Germinal center (tissue), 1 donor: ENCODE measurements at regions not wholly inside any gene's neighbourhood (a gene's known extent, or its start where the extent isn't known, plus 50 kb on each side); places are given as distances from the start of the nearest gene placed in this dataset.

Source experiments
- DNase-seq: peaks from one replicate; pipeline ENCODE4 v3.0.0; 2012; ENCODE audit warnings: mixed read lengths, low spot score

GRCh38 chr10:7478727-7479457 lies 68.1 kb upstream of the SFMBT2 start:
- DNase-seq = no peak

GRCh38 chr10:7477538-7478334 lies 66.9 kb upstream of the SFMBT2 start:
- DNase-seq = peak; percentile 29

- no peak for DNase-seq
These were observed 65.1 kb upstream of the SFMBT2 start for GRCh38 chr10:7475939-7476338.

GRCh38 chr10:7475046-7475911 lies 64.4 kb upstream of the SFMBT2 start:
- DNase-seq = no peak

- DNase-seq = peak; percentile 29
These were observed 63.6 kb upstream of the SFMBT2 start for GRCh38 chr10:7474388-7474787.

GRCh38 chr10:7473474-7473873 lies 62.6 kb upstream of the SFMBT2 start:
- DNase-seq = no peak

GRCh38 chr10:7471720-7472367 lies 61.0 kb upstream of the SFMBT2 start:
- DNase-seq = peak; percentile 79

DNA sequence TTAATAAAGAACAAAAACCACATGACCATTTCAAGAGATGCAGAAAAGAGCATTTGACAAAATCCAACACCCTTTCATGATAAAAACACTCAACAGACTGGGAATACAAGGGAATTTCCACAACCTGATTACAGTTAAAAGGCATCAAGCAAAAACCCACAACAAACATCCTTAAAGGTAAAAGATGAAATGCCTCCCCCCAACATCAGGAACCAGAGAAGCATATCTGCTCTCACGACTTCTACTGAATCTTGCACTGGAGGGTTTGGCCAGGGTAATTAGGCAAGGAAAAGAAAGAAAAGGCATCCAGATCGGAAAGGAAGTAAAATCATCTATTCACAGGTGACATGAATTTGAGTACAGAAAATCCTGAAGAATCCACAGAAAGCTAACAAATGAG lies 59.5 kb upstream of the SFMBT2 start:
- DNase-seq = no peak

DNA sequence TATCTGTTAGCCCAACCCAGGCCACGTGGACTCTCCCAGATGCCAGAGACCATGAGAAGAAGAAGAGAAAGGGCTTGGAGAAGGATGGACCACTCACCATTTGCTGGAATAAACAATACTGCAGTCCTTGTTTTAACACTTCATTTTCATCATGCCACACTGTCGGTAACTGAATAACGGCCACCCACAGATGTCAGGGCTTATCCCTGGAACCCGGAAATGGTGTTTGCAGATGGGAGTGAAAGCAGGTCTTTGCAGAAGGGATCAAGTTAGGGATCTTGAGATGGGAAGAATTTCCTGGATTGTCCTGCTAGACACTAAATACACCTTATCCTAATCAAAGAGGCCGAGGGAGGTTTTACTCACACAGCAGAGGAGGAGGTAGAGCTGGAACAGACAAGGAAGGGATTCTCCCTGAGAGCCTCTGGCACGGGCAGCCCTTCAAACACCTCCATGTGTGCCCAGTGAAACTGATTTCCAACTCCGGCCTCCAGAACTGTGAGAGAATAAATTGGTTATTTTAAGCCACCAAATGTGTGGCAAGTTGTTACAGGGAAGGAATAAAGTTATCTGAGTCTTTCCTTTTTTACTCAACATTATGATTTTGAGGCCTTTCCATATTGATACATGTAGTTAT lies 56.3 kb upstream of the SFMBT2 start:
- no peak for DNase-seq

- DNase-seq = no peak
These were observed 53.9 kb upstream of the SFMBT2 start for GRCh38 chr10:7464691-7465090.
